ENCODE measurements at regions not wholly inside any gene's neighbourhood (a gene's known extent, or its start where the extent isn't known, plus 50 kb on each side); places are given as distances from the start of the nearest gene placed in this dataset.

GRCh38 chr13:50375792-50376191 is 360.5 kb downstream of the KCNRG start:
- TF ChIP-seq POLR2A (IDR thresholded peaks at IDR 0.05): no peak
- TF ChIP-seq CTCF (IDR thresholded peaks at IDR 0.05): no peak
- TF ChIP-seq POLR2AphosphoS5 (IDR thresholded peaks at IDR 0.05; ENCODE audit: insufficient read depth in 1 of 2, low read depth in 1 of 2): no peak

All from vagina (tissue), 2 donors.